Esophagus muscularis mucosa (tissue), 4 donors: ENCODE measurements at regions not wholly inside any gene's neighbourhood (a gene's known extent, or its start where the extent isn't known, plus 50 kb on each side); places are given as distances from the start of the nearest gene placed in this dataset.

Source experiments
- DNase-seq: peaks from one replicate; pipeline ENCODE4 v3.0.0-alpha.2; 2017; ENCODE audit errors: extremely low spot score
- H3K27ac ChIP-seq, 4 donors: fragments of 200-600 bp; sonication (generic); replicated peaks in 1 of 4; 1 replicate in 3 of 4; 2 replicates in 1 of 4; pipeline ENCODE4 v1.5.1; 2016 to 2019; ENCODE audit warnings: mild to moderate bottlenecking in 1 of 4
- H3K27me3 ChIP-seq, 4 donors: fragments of 200-600 bp; sonication (generic); one replicate each; pipeline versions ENCODE4 v1.5.1 to v1.6.0; 2016 to 2019
- H3K36me3 ChIP-seq, 4 donors: fragments of 200-600 bp; sonication (generic); one replicate each; pipeline ENCODE4 v1.5.1; 2016 to 2019
- H3K4me1 ChIP-seq, 4 donors: fragments of 200-600 bp; sonication (generic); one replicate each; pipeline ENCODE4 v1.5.1; 2016 to 2019
- H3K4me3 ChIP-seq, 4 donors: fragments of 200-600 bp; sonication (generic); 1 replicate in 2 of 4; 2 replicates in 2 of 4; pipeline ENCODE4 v1.5.1; 2016 to 2019; ENCODE audit warnings: mild to moderate bottlenecking in 4 of 4, moderate library complexity in 1 of 4
- H3K9me3 ChIP-seq, 4 donors: fragments of 200-600 bp; sonication (generic); 1 replicate in 3 of 4; 2 replicates in 1 of 4; pipeline ENCODE4 v1.5.1; 2016 to 2019
- CTCF ChIP-seq, 3 experiments: fragments of 200-600 bp in 2 of 3; fragments of 450-650 bp in 1 of 3; sonication (generic) in 2 of 3; IDR thresholded peaks; one replicate each; pipeline ENCODE4 v1.5.1; 2017 to 2019; ENCODE audit warnings: antibody characterized with exemption in 3 of 3, mild to moderate bottlenecking in 2 of 3, moderate library complexity in 1 of 3
- EP300 ChIP-seq: sonication (generic); formaldehyde crosslinking; IDR thresholded peaks from one replicate; pipeline ENCODE4 v1.6.1; 2017; ENCODE audit warnings: antibody characterized with exemption
- POLR2A ChIP-seq: fragments of 450-650 bp; IDR thresholded peaks from one replicate; pipeline ENCODE4 v1.6.1; 2017; ENCODE audit warnings: antibody characterized with exemption, moderate library complexity, mild to moderate bottlenecking, low read depth
- POLR2AphosphoS5 ChIP-seq, 2 donors: sonication (generic); formaldehyde crosslinking; IDR thresholded peaks; one replicate each; pipeline ENCODE4 v1.6.1; 2017; ENCODE audit warnings: antibody characterized with exemption in 2 of 2
- WGBS: methylation state at CpG from one replicate; pipeline ENCODE4 v1.1.5; 2018; 5-methylcytosine and 5-hydroxymethylcytosine counted together
- intact Hi-C: fragments of 100-400 bp; cut with DNase I; formaldehyde crosslinking; loops from one replicate; pipeline ENCODE4 v1.15.1; 2023

- no peak for TF ChIP-seq POLR2AphosphoS5 (IDR thresholded peaks at IDR 0.05)
- no peak for TF ChIP-seq CTCF (IDR thresholded peaks at IDR 0.05)
- no peak for TF ChIP-seq POLR2A
- no peak for TF ChIP-seq EP300
- no peak overlapping the region for H3K27ac ChIP-seq
- intact Hi-C loops, result no loop called here
- no peaks in the 10 kb centered on the region for H3K9me3 ChIP-seq
- no peak overlapping the region for H3K4me3 ChIP-seq
- DNase-seq, result no peak
- H3K4me1 ChIP-seq, result no peaks in the 10 kb centered on the region
- no peaks in the 10 kb centered on the region for H3K36me3 ChIP-seq
- no peaks in the 10 kb centered on the region for H3K27me3 ChIP-seq
- WGBS, result 94% methylated on average over 6 of the region's 6 CpGs
Observed at GRCh38 chr12:22865822-22866221, 240.9 kb downstream of the ETNK1 start.

GRCh38 chr12:22866406-22866805 lies 241.4 kb downstream of the ETNK1 start:
- no peak for TF ChIP-seq CTCF (IDR thresholded peaks at IDR 0.05)
- TF ChIP-seq EP300, result no peak
- no peak for TF ChIP-seq POLR2A
- TF ChIP-seq POLR2AphosphoS5 (IDR thresholded peaks at IDR 0.05), result no peak
- no peaks in the 10 kb centered on the region for H3K4me1 ChIP-seq
- H3K36me3 ChIP-seq, result no peaks in the 10 kb centered on the region
- DNase-seq, result no peak
- WGBS, result 65% methylated on average over 1 of the region's 1 CpG
- no peaks in the 10 kb centered on the region for H3K9me3 ChIP-seq
- intact Hi-C loops, result no loop called here
- H3K27me3 ChIP-seq, result no peaks in the 10 kb centered on the region
- H3K4me3 ChIP-seq, result no peak overlapping the region
- H3K27ac ChIP-seq, result no peak overlapping the region

GRCh38 chr12:22874151-22874550 lies 249.2 kb downstream of the ETNK1 start:
- Histone ChIP-seq H3K36me3 (no peaks in the 10 kb centered on the region), H3K9me3 (no peaks in the 10 kb centered on the region), H3K4me1 (no peaks in the 10 kb centered on the region), H3K27ac (no peak overlapping the region), H3K27me3 (no peaks in the 10 kb centered on the region), H3K4me3 (no peak overlapping the region)
- DNase-seq, result no peak
- TF ChIP-seq EP300 (no peak), POLR2A (no peak), CTCF (IDR thresholded peaks at IDR 0.05) (no peak), POLR2AphosphoS5 (IDR thresholded peaks at IDR 0.05) (no peak)
- intact Hi-C loops, result no loop called here
- WGBS, result 92% methylated on average over 8 of the region's 8 CpGs

- DNase-seq, result no peak
- Histone ChIP-seq H3K4me3 (no peak overlapping the region), H3K27ac (no peak overlapping the region), H3K9me3 (no peaks in the 10 kb centered on the region), H3K27me3 (no peaks in the 10 kb centered on the region), H3K36me3 (no peaks in the 10 kb centered on the region), H3K4me1 (no peaks in the 10 kb centered on the region)
- TF ChIP-seq POLR2A, result no peak
- TF ChIP-seq EP300, result no peak
- no peak for TF ChIP-seq CTCF (IDR thresholded peaks at IDR 0.05)
- TF ChIP-seq POLR2AphosphoS5 (IDR thresholded peaks at IDR 0.05), result no peak
- intact Hi-C loops, result no loop called here
- 93% methylated on average over 3 of the region's 5 CpGs for WGBS
Observed at GRCh38 chr12:22876262-22876661, 251.3 kb downstream of the ETNK1 start.

GRCh38 chr12:22879203-22879602 lies 254.2 kb downstream of the ETNK1 start:
- H3K9me3 ChIP-seq, result no peaks in the 10 kb centered on the region
- no peak overlapping the region for H3K4me3 ChIP-seq
- no peak for DNase-seq
- H3K4me1 ChIP-seq, result no peaks in the 10 kb centered on the region
- H3K36me3 ChIP-seq, result no peaks in the 10 kb centered on the region
- no peak overlapping the region for H3K27ac ChIP-seq
- no peak for TF ChIP-seq POLR2A
- TF ChIP-seq CTCF (IDR thresholded peaks at IDR 0.05), result no peak
- no peak for TF ChIP-seq EP300
- TF ChIP-seq POLR2AphosphoS5 (IDR thresholded peaks at IDR 0.05), result no peak
- H3K27me3 ChIP-seq, result no peaks in the 10 kb centered on the region
- intact Hi-C loops, result no loop called here
- WGBS, result 84% methylated on average over 1 of the region's 1 CpG
